Hepatocyte (in vitro differentiated cells): ENCODE measurements at regions not wholly inside any gene's neighbourhood (a gene's known extent, or its start where the extent isn't known, plus 50 kb on each side); places are given as distances from the start of the nearest gene placed in this dataset.

ENCODE experiments used
- DNase-seq: peaks from one replicate; pipeline ENCODE4 v3.0.0-alpha.2; 2016; ENCODE audit warnings: low spot score
- H2AFZ ChIP-seq: fragments of 200-600 bp; sonication (generic); 2 replicates; pipeline ENCODE4 v1.6.0; 2016; ENCODE audit warnings: antibody characterized with exemption, mild to moderate bottlenecking
- H3K27ac ChIP-seq: fragments of 200-600 bp; sonication (generic); 2 replicates; pipeline ENCODE4 v1.5.1; 2016; ENCODE audit warnings: mild to moderate bottlenecking
- H3K27me3 ChIP-seq: fragments of 200-600 bp; sonication (generic); 2 replicates; pipeline ENCODE4 v1.6.1; 2016
- H3K36me3 ChIP-seq: fragments of 200-600 bp; sonication (generic); replicated peaks from 2 replicates; pipeline ENCODE4 v1.5.1; 2016; ENCODE audit warnings: low read depth; ENCODE audit not compliant: insufficient read depth
- H3K4me1 ChIP-seq: fragments of 200-600 bp; sonication (generic); 2 replicates; pipeline ENCODE4 v1.5.1; 2016; ENCODE audit warnings: mild to moderate bottlenecking, moderate library complexity; ENCODE audit not compliant: insufficient read depth
- H3K4me2 ChIP-seq: fragments of 200-600 bp; sonication (generic); 2 replicates; pipeline ENCODE4 v1.6.0; 2016
- H3K4me3 ChIP-seq: fragments of 200-600 bp; sonication (generic); 2 replicates; pipeline ENCODE4 v1.5.1; 2016; ENCODE audit warnings: mild to moderate bottlenecking
- H3K79me2 ChIP-seq: fragments of 200-600 bp; sonication (generic); 2 replicates; pipeline ENCODE4 v1.6.0; 2017; ENCODE audit warnings: mild to moderate bottlenecking
- H3K9me2 ChIP-seq: fragments of 200-600 bp; sonication (generic); replicated peaks from 2 replicates; pipeline ENCODE4 v1.6.0; 2017; ENCODE audit warnings: mild to moderate bottlenecking; ENCODE audit not compliant: insufficient read depth
- H3K9me3 ChIP-seq: fragments of 200-600 bp; sonication (generic); 2 replicates; pipeline ENCODE4 v1.5.1; 2016; ENCODE audit warnings: low read depth, mild to moderate bottlenecking
- H4K20me1 ChIP-seq: fragments of 200-600 bp; sonication (generic); 2 replicates; pipeline ENCODE4 v1.6.0; 2016; ENCODE audit warnings: mild to moderate bottlenecking; ENCODE audit not compliant: insufficient read depth, poor library complexity, severe bottlenecking
- EZH2 ChIP-seq: fragments of 200-600 bp; sonication (generic); IDR thresholded peaks from 2 replicates; pipeline ENCODE4 v1.6.1; 2016; ENCODE audit warnings: antibody characterized with exemption, mild to moderate bottlenecking, borderline replicate concordance
- EZH2phosphoT487 ChIP-seq: fragments of 200-600 bp; sonication (generic); IDR thresholded peaks from one replicate; pipeline ENCODE4 v1.6.1; 2018; ENCODE audit warnings: antibody characterized with exemption, mild to moderate bottlenecking, low read depth, moderate library complexity; ENCODE audit not compliant: unreplicated experiment, severe bottlenecking
- WGBS: methylation state at CpG from one replicate; pipeline ENCODE4 v1.1.6; 2016; ENCODE audit warnings: low lambda C conversion rate; ENCODE audit errors: missing lambda C conversion rate; 5-methylcytosine and 5-hydroxymethylcytosine counted together
- TF ChIP-seq, protein P1 (sequence below): fragments of 200-600 bp; sonication (generic); IDR thresholded peaks from 2 replicates; pipeline ENCODE4 v1.5.1; 2016; ENCODE audit warnings: antibody characterized with exemption, mild to moderate bottlenecking; ENCODE audit not compliant: poor library complexity

DNA sequence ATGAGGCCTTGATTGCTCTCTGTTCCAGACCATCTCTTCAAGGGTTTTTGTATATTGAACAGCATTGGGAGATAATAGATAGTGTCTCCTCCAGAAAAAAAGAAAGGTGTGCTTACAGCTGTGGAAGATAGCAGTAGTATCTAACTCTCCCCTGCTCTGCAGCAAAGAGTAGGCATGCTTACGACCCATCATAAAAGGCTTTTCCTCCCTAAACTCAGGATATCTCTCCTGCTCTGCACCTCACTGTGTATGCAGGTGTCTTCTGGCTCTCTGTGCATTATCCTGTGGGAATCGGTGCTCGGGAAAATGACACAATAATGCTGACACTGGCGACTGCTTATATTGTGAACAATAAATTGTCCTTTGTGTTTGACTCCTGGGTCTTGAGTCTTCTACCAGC, 216.0 kb downstream of the RAB28 start:
- no peak overlapping the region for H3K4me3 ChIP-seq
- no peak overlapping the region for H2AFZ ChIP-seq
- H3K27me3 ChIP-seq, result no peaks in the 10 kb centered on the region
- no peak overlapping the region for H3K27ac ChIP-seq
- H3K36me3 ChIP-seq, result no peaks in the 10 kb centered on the region
- no peaks in the 10 kb centered on the region for H3K9me2 ChIP-seq
- TF ChIP-seq, protein P1, sequence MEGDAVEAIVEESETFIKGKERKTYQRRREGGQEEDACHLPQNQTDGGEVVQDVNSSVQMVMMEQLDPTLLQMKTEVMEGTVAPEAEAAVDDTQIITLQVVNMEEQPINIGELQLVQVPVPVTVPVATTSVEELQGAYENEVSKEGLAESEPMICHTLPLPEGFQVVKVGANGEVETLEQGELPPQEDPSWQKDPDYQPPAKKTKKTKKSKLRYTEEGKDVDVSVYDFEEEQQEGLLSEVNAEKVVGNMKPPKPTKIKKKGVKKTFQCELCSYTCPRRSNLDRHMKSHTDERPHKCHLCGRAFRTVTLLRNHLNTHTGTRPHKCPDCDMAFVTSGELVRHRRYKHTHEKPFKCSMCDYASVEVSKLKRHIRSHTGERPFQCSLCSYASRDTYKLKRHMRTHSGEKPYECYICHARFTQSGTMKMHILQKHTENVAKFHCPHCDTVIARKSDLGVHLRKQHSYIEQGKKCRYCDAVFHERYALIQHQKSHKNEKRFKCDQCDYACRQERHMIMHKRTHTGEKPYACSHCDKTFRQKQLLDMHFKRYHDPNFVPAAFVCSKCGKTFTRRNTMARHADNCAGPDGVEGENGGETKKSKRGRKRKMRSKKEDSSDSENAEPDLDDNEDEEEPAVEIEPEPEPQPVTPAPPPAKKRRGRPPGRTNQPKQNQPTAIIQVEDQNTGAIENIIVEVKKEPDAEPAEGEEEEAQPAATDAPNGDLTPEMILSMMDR, result no peak
- TF ChIP-seq EZH2 (no peak), EZH2phosphoT487 (no peak)
- H3K9me3 ChIP-seq, result no peaks in the 10 kb centered on the region
- no peaks in the 10 kb centered on the region for H3K79me2 ChIP-seq
- no peak for DNase-seq
- no peaks in the 10 kb centered on the region for H3K4me1 ChIP-seq
- 90% methylated on average over 4 of the region's 4 CpGs for WGBS
- no peak overlapping the region for H3K4me2 ChIP-seq
- no peaks in the 10 kb centered on the region for H4K20me1 ChIP-seq

DNA sequence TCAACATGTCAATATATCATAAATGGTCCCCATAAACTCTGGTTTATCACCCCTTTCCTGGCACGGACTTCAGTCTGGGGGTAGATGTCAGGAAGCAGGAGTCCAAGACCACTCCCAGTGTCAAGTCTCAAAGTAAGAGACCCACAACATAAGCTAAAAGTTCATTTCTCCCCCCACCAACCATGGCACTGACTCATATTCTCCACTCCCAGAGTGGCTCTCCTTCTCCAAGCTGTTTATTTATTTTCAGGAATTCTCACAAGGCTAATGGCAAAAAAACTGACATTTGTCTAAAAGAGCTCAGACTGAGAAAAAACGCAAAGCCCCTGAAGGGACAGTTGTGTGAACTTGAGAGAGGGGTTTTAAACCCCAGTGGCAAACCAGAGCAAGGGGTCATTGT, 217.0 kb downstream of the RAB28 start:
- H3K9me3 ChIP-seq, result no peaks in the 10 kb centered on the region
- no peak overlapping the region for H3K27ac ChIP-seq
- no peak overlapping the region for H3K4me3 ChIP-seq
- no peak for DNase-seq
- no peaks in the 10 kb centered on the region for H3K9me2 ChIP-seq
- H3K4me1 ChIP-seq, result no peaks in the 10 kb centered on the region
- H3K79me2 ChIP-seq, result no peaks in the 10 kb centered on the region
- H3K4me2 ChIP-seq, result no peak overlapping the region
- no peak overlapping the region for H2AFZ ChIP-seq
- H3K27me3 ChIP-seq, result no peaks in the 10 kb centered on the region
- 66% methylated on average over 2 of the region's 2 CpGs for WGBS
- H4K20me1 ChIP-seq, result no peaks in the 10 kb centered on the region
- TF ChIP-seq EZH2 (no peak), EZH2phosphoT487 (no peak)
- TF ChIP-seq, protein P1, result no peak
- H3K36me3 ChIP-seq, result no peaks in the 10 kb centered on the region

GRCh38 chr4:13266687-13267086, 217.5 kb downstream of the RAB28 start:
- no peak overlapping the region for H3K27ac ChIP-seq
- no peaks in the 10 kb centered on the region for H3K9me2 ChIP-seq
- WGBS, result 80% methylated on average over 3 of the region's 3 CpGs

More at GRCh38 chr4:13266687-13267086, 217.5 kb downstream of the RAB28 start:
- TF ChIP-seq, protein P1, result no peak
- TF ChIP-seq EZH2phosphoT487 (no peak), EZH2 (no peak)
- Histone ChIP-seq H3K4me3 (no peak overlapping the region), H4K20me1 (no peaks in the 10 kb centered on the region), H3K9me3 (no peaks in the 10 kb centered on the region), H3K4me1 (no peaks in the 10 kb centered on the region), H2AFZ (no peak overlapping the region), H3K4me2 (no peak overlapping the region), H3K27me3 (no peaks in the 10 kb centered on the region), H3K79me2 (no peaks in the 10 kb centered on the region), H3K36me3 (no peaks in the 10 kb centered on the region)
- DNase-seq, result no peak
